SU-DHL-6 (cell line): ENCODE measurements at regions not wholly inside any gene's neighbourhood (a gene's known extent, or its start where the extent isn't known, plus 50 kb on each side); places are given as distances from the start of the nearest gene placed in this dataset.

Experiments
- H2AFZ ChIP-seq: fragments of 200-600 bp; sonication (generic); 2 replicates; pipeline ENCODE4 v1.6.1; 2014; ENCODE audit warnings: low read depth, mild to moderate bottlenecking, moderate library complexity, mixed read lengths, antibody characterized with exemption, low read length; ENCODE audit not compliant: severe bottlenecking
- H3F3A ChIP-seq: fragments of 200-600 bp; shearing (Covaris generic); 2 replicates; pipeline ENCODE4 v1.6.0; 2016; ENCODE audit warnings: antibody characterized with exemption, mild to moderate bottlenecking; ENCODE audit not compliant: insufficient read depth
- H3K27ac ChIP-seq: fragments of 200-600 bp; sonication (generic); 2 replicates; pipeline ENCODE4 v1.5.1; 2016; ENCODE audit warnings: low read depth, mild to moderate bottlenecking, low read length, moderate library complexity, mixed read lengths
- H3K27me3 ChIP-seq: fragments of 200-600 bp; sonication (generic), shearing (Covaris generic); 2 replicates; pipeline ENCODE4 v1.6.0; 2014; ENCODE audit warnings: mild to moderate bottlenecking, low read length
- H3K36me3 ChIP-seq: fragments of 200-600 bp; sonication (generic); 2 replicates; pipeline ENCODE4 v1.6.1; 2014; ENCODE audit warnings: mild to moderate bottlenecking, low read length, mixed read lengths
- H3K4me2 ChIP-seq: fragments of 300-600, 200-600 bp; shearing (Covaris generic), sonication (generic); 2 replicates; pipeline ENCODE4 v1.6.0; 2014; ENCODE audit warnings: low read length, low read depth, mild to moderate bottlenecking; ENCODE audit not compliant: poor library complexity, severe bottlenecking
- H3K4me3 ChIP-seq: fragments of 200-600 bp; sonication (generic); 2 replicates; pipeline ENCODE4 v1.5.1; 2014; ENCODE audit warnings: antibody characterized with exemption, low read length, mild to moderate bottlenecking, mixed read lengths; ENCODE audit not compliant: insufficient read depth, poor library complexity, severe bottlenecking
- H3K79me2 ChIP-seq: fragments of 200-600 bp; sonication (generic); 2 replicates; pipeline ENCODE4 v1.6.1; 2014; ENCODE audit warnings: mild to moderate bottlenecking, low read length, moderate library complexity; ENCODE audit not compliant: insufficient read depth
- H3K9ac ChIP-seq: fragments of 200-600 bp; sonication (generic); 2 replicates; pipeline ENCODE4 v1.7.0; 2014; ENCODE audit warnings: mild to moderate bottlenecking, low read length
- H3K9me2 ChIP-seq: fragments of 200-600 bp; sonication (generic); replicated peaks from 2 replicates; pipeline ENCODE4 v1.6.1; 2014; ENCODE audit warnings: low read length; ENCODE audit not compliant: insufficient read depth
- H3K9me3 ChIP-seq: fragments of 200-600 bp; sonication (generic); 2 replicates; pipeline ENCODE4 v1.6.1; 2014; ENCODE audit warnings: low read length, mixed read lengths; ENCODE audit not compliant: insufficient read depth
- H4K20me1 ChIP-seq: fragments of 200-600 bp; sonication (generic); 2 replicates; pipeline ENCODE4 v1.6.1; 2014; ENCODE audit warnings: low read depth, mild to moderate bottlenecking, antibody characterized with exemption, low read length, moderate library complexity, mixed read lengths
- CTCF ChIP-seq: fragments of 200-600 bp; sonication (generic); IDR thresholded peaks from one replicate; pipeline ENCODE4 v1.5.1; 2017; ENCODE audit warnings: antibody characterized with exemption, mild to moderate bottlenecking, low read length, moderate library complexity; ENCODE audit not compliant: insufficient read depth, poor library complexity, severe bottlenecking
- EZH2phosphoT487 ChIP-seq: fragments of 200-600 bp; sonication (generic), shearing (Covaris generic); conservative IDR thresholded peaks from 2 replicates; pipeline ENCODE4 v1.6.1; 2018; ENCODE audit warnings: mild to moderate bottlenecking, antibody characterized with exemption, low read length, moderate library complexity, mixed read lengths

- Histone ChIP-seq H3K79me2 (no peaks in the 10 kb centered on the region), H3K27ac (no peak overlapping the region), H4K20me1 (no peaks in the 10 kb centered on the region), H3F3A (no peaks in the 10 kb centered on the region), H2AFZ (no peak overlapping the region), H3K4me2 (no peak overlapping the region), H3K9me2 (no peaks in the 10 kb centered on the region), H3K9me3 (no peaks in the 10 kb centered on the region), H3K36me3 (no peaks in the 10 kb centered on the region), H3K4me3 (no peak overlapping the region), H3K9ac (no peak overlapping the region), H3K27me3 (no peaks in the 10 kb centered on the region)
- TF ChIP-seq EZH2phosphoT487: no peak
- TF ChIP-seq CTCF: no peak
These were observed 1048.7 kb downstream of the ADGRL2 start for GRCh38 chr1:82849460-82849859.

DNA sequence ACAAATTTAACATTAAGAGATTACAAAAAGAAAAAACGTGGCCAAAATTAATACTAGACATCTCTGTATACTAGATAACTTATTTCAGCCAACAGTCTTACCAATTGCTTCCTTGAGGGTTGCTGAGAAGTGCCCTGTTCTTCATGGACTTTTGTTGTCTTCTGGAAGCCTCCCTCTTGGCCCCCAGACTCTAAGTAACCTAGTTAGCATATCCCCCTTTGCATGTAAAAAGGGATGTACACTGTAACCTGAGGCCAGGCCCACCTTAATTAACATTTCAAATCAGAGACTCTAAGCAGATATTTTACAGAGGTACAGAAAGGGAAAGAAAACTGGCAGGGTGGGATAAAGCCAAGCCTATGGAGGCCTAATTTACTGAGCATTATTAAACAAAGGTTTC is 1047.3 kb downstream of the ADGRL2 start:
- Histone ChIP-seq H3F3A (no peaks in the 10 kb centered on the region), H3K4me2 (no peak overlapping the region), H3K9me3 (no peaks in the 10 kb centered on the region), H3K9ac (no peak overlapping the region), H3K36me3 (no peaks in the 10 kb centered on the region), H3K79me2 (no peaks in the 10 kb centered on the region), H3K27me3 (no peaks in the 10 kb centered on the region), H3K4me3 (no peak overlapping the region), H3K9me2 (no peaks in the 10 kb centered on the region), H2AFZ (no peak overlapping the region), H3K27ac (no peak overlapping the region), H4K20me1 (no peaks in the 10 kb centered on the region)
- TF ChIP-seq CTCF: no peak
- TF ChIP-seq EZH2phosphoT487: no peak

- H4K20me1 ChIP-seq: no peaks in the 10 kb centered on the region
- H3K9me3 ChIP-seq: no peaks in the 10 kb centered on the region
- no peaks in the 10 kb centered on the region for H3K79me2 ChIP-seq
- H3K27me3 ChIP-seq: no peaks in the 10 kb centered on the region
- TF ChIP-seq EZH2phosphoT487 (no peak), CTCF (no peak)
- H3K27ac ChIP-seq: no peak overlapping the region
- H3K9me2 ChIP-seq: no peaks in the 10 kb centered on the region
- H3K9ac ChIP-seq: no peak overlapping the region
- no peaks in the 10 kb centered on the region for H3F3A ChIP-seq
- no peak overlapping the region for H3K4me3 ChIP-seq
- no peaks in the 10 kb centered on the region for H3K36me3 ChIP-seq
- H2AFZ ChIP-seq: no peak overlapping the region
- H3K4me2 ChIP-seq: no peak overlapping the region
These were observed 1045.1 kb downstream of the ADGRL2 start for GRCh38 chr1:82845866-82846265.
